GM23248 (cell line): ENCODE measurements at regions not wholly inside any gene's neighbourhood (a gene's known extent, or its start where the extent isn't known, plus 50 kb on each side); places are given as distances from the start of the nearest gene placed in this dataset.

Experiments used
- DNase-seq: peaks from one replicate; pipeline ENCODE4 v3.0.0-alpha.2; 2015
- H2AFZ ChIP-seq: fragments of 200-600 bp; sonication (generic); 2 replicates; pipeline ENCODE4 v1.6.1; 2016; ENCODE audit warnings: antibody characterized with exemption
- H3F3A ChIP-seq: fragments of 200-600 bp; sonication (generic); 2 replicates; pipeline ENCODE4 v1.6.1; 2016; ENCODE audit warnings: mild to moderate bottlenecking, antibody characterized with exemption, mixed run types; ENCODE audit not compliant: insufficient read depth
- H3K27ac ChIP-seq: fragments of 200-600 bp; sonication (generic); 2 replicates; pipeline ENCODE4 v1.5.1; 2016; ENCODE audit warnings: mild to moderate bottlenecking
- H3K27me3 ChIP-seq: fragments of 200-600 bp; sonication (generic); replicated peaks from 2 replicates; pipeline ENCODE4 v1.6.1; 2016; ENCODE audit warnings: mild to moderate bottlenecking; ENCODE audit not compliant: insufficient read depth
- H3K36me3 ChIP-seq: fragments of 200-600 bp; sonication (generic); 2 replicates; pipeline ENCODE4 v1.6.1; 2016; ENCODE audit warnings: low read depth, mild to moderate bottlenecking
- H3K4me1 ChIP-seq: fragments of 200-600 bp; sonication (generic); 2 replicates; pipeline ENCODE4 v1.6.1; 2016; ENCODE audit warnings: mild to moderate bottlenecking; ENCODE audit not compliant: insufficient read depth
- H3K4me2 ChIP-seq: fragments of 200-600 bp; sonication (generic); one replicate; pipeline ENCODE4 v1.6.1; 2016; ENCODE audit warnings: mild to moderate bottlenecking; ENCODE audit not compliant: unreplicated experiment
- H3K4me3 ChIP-seq: fragments of 200-600 bp; sonication (generic); 2 replicates; pipeline ENCODE4 v1.5.1; 2016; ENCODE audit warnings: mild to moderate bottlenecking
- H3K79me2 ChIP-seq: fragments of 200-600 bp; sonication (generic); 2 replicates; pipeline ENCODE4 v1.6.1; 2016; ENCODE audit warnings: mild to moderate bottlenecking; ENCODE audit not compliant: insufficient read depth
- H3K9ac ChIP-seq: fragments of 200-600 bp; sonication (generic); 2 replicates; pipeline ENCODE4 v1.6.1; 2016; ENCODE audit warnings: mild to moderate bottlenecking
- H3K9me2 ChIP-seq: fragments of 200-600 bp; sonication (generic); 2 replicates; pipeline ENCODE4 v1.6.1; 2016; ENCODE audit warnings: mixed run types, mild to moderate bottlenecking, moderate library complexity; ENCODE audit not compliant: insufficient read depth
- H3K9me3 ChIP-seq: fragments of 200-600 bp; sonication (generic); one replicate; pipeline ENCODE4 v1.6.1; 2017; ENCODE audit warnings: low read depth
- H4K20me1 ChIP-seq: fragments of 200-600 bp; sonication (generic); 2 replicates; pipeline ENCODE4 v1.6.0; 2016; ENCODE audit not compliant: insufficient read depth
- EZH2 ChIP-seq: fragments of 200-600 bp; sonication (generic); IDR thresholded peaks from 2 replicates; pipeline ENCODE4 v1.6.1; 2018; ENCODE audit warnings: antibody characterized with exemption, mild to moderate bottlenecking; ENCODE audit not compliant: insufficient read depth, poor library complexity, severe bottlenecking
- EZH2phosphoT487 ChIP-seq: fragments of 200-600 bp; sonication (generic); IDR thresholded peaks from 2 replicates; pipeline ENCODE4 v1.6.1; 2018; ENCODE audit warnings: antibody characterized with exemption, moderate library complexity, mild to moderate bottlenecking, low read depth; ENCODE audit not compliant: insufficient read depth
- WGBS, 2 experiments: methylation state at CpG; one replicate each; pipeline ENCODE4 v1.1.6; 2015 to 2017; ENCODE audit warnings: low lambda C conversion rate in 2 of 2, low coverage in 1 of 2; ENCODE audit errors: missing lambda C conversion rate in 2 of 2; 5-methylcytosine and 5-hydroxymethylcytosine counted together
- in situ Hi-C: fragments of 300-500 bp; cut with MboI; formaldehyde crosslinking; loops from 2 replicates; pipeline ENCODE4 v1.15.0; 2020

GRCh38 chr6:11337306-11337705 is 104.8 kb upstream of the NEDD9 start:
- H3K4me1 ChIP-seq = no peaks in the 10 kb centered on the region

GRCh38 chr6:11335826-11336225 is 103.4 kb upstream of the NEDD9 start:
- no peaks in the 10 kb centered on the region for H4K20me1 ChIP-seq
- H3K79me2 ChIP-seq = no peaks in the 10 kb centered on the region
- no peaks in the 10 kb centered on the region for H3K36me3 ChIP-seq
- H3K9ac ChIP-seq = no peak overlapping the region
- no peak overlapping the region for H3K4me3 ChIP-seq
- no peaks in the 10 kb centered on the region for H3K9me3 ChIP-seq
- H2AFZ ChIP-seq = no peak overlapping the region
- H3K9me2 ChIP-seq = no peaks in the 10 kb centered on the region
- no peak for DNase-seq
- H3K4me1 ChIP-seq = no peaks in the 10 kb centered on the region
- H3F3A ChIP-seq = no peaks in the 10 kb centered on the region
- H3K27ac ChIP-seq = no peak overlapping the region
- no peaks in the 10 kb centered on the region for H3K27me3 ChIP-seq
- no peak overlapping the region for H3K4me2 ChIP-seq
- in situ Hi-C loops = no loop called here
- 71 to 80% methylated on average over 5 of the region's 5 CpGs for WGBS, 2 experiments
- no peak for TF ChIP-seq EZH2phosphoT487
- no peak for TF ChIP-seq EZH2

More at GRCh38 chr6:11337306-11337705, 104.8 kb upstream of the NEDD9 start:
- in situ Hi-C loops = no loop called here
- no peak for DNase-seq
- H3K4me2 ChIP-seq = no peak overlapping the region
- no peaks in the 10 kb centered on the region for H3K27me3 ChIP-seq
- no peak for TF ChIP-seq EZH2phosphoT487
- no peak for TF ChIP-seq EZH2
- peaks cover 8% of the 10 kb centered on the region for H3F3A ChIP-seq
- WGBS, 2 experiments = 91 to 98% methylated on average over 5 of the region's 5 CpGs
- H3K27ac ChIP-seq = no peak overlapping the region
- no peak overlapping the region for H2AFZ ChIP-seq
- no peak overlapping the region for H3K9ac ChIP-seq
- no peaks in the 10 kb centered on the region for H3K9me2 ChIP-seq
- H3K79me2 ChIP-seq = no peaks in the 10 kb centered on the region
- no peaks in the 10 kb centered on the region for H4K20me1 ChIP-seq
- no peaks in the 10 kb centered on the region for H3K36me3 ChIP-seq
- no peak overlapping the region for H3K4me3 ChIP-seq
- no peaks in the 10 kb centered on the region for H3K9me3 ChIP-seq

- no peaks in the 10 kb centered on the region for H3K9me3 ChIP-seq
- H2AFZ ChIP-seq = no peak overlapping the region
- H3F3A ChIP-seq = peaks cover 13% of the 10 kb centered on the region
- no peak for DNase-seq
- peaks cover 11% of the 10 kb centered on the region for H3K4me1 ChIP-seq
- H3K79me2 ChIP-seq = no peaks in the 10 kb centered on the region
- H3K9me2 ChIP-seq = no peaks in the 10 kb centered on the region
- WGBS, 2 experiments = 88 to 93% methylated on average over 6 of the region's 6 CpGs
- no peak for TF ChIP-seq EZH2phosphoT487
- no peak for TF ChIP-seq EZH2
- no peak overlapping the region for H3K27ac ChIP-seq
- no peak overlapping the region for H3K4me2 ChIP-seq
- no peaks in the 10 kb centered on the region for H3K27me3 ChIP-seq
- H4K20me1 ChIP-seq = no peaks in the 10 kb centered on the region
- H3K9ac ChIP-seq = no peak overlapping the region
- no peaks in the 10 kb centered on the region for H3K36me3 ChIP-seq
- H3K4me3 ChIP-seq = no peak overlapping the region
- in situ Hi-C loops = no loop called here
Observed at GRCh38 chr6:11333132-11333849, 100.8 kb upstream of the NEDD9 start.

- Histone ChIP-seq H3K27me3 (no peaks in the 10 kb centered on the region), H3K9me3 (no peaks in the 10 kb centered on the region), H3K79me2 (no peaks in the 10 kb centered on the region), H2AFZ (no peak overlapping the region), H3K9ac (no peak overlapping the region), H3K4me2 (no peak overlapping the region), H4K20me1 (no peaks in the 10 kb centered on the region), H3K9me2 (no peaks in the 10 kb centered on the region), H3F3A (peaks cover 20% of the 10 kb centered on the region), H3K27ac (no peak overlapping the region), H3K4me1 (peaks cover 15% of the 10 kb centered on the region), H3K4me3 (no peak overlapping the region), H3K36me3 (no peaks in the 10 kb centered on the region)
- in situ Hi-C loops = no loop called here
- DNase-seq = no peak
- WGBS, 2 experiments = 91 to 96% methylated on average over 7 of the region's 7 CpGs
- TF ChIP-seq EZH2 = no peak
- no peak for TF ChIP-seq EZH2phosphoT487
Observed at GRCh38 chr6:11332463-11332862, 100.0 kb upstream of the NEDD9 start.

GRCh38 chr6:11331111-11331510 is 98.6 kb upstream of the NEDD9 start:
- in situ Hi-C loops = no loop called here
- H3K4me1 ChIP-seq = peaks cover 15% of the 10 kb centered on the region
- WGBS, 2 experiments = 96 to 97% methylated on average over 5 of the region's 5 CpGs
- no peak for DNase-seq
- H2AFZ ChIP-seq = no peak overlapping the region
- H3K9me2 ChIP-seq = no peaks in the 10 kb centered on the region
- H3F3A ChIP-seq = peaks cover 22% of the 10 kb centered on the region
- no peak overlapping the region for H3K9ac ChIP-seq
- H3K36me3 ChIP-seq = no peaks in the 10 kb centered on the region
- no peak for TF ChIP-seq EZH2
- TF ChIP-seq EZH2phosphoT487 = no peak
- no peak overlapping the region for H3K4me3 ChIP-seq
- no peaks in the 10 kb centered on the region for H3K79me2 ChIP-seq
- H3K9me3 ChIP-seq = no peaks in the 10 kb centered on the region
- H3K27me3 ChIP-seq = no peaks in the 10 kb centered on the region
- no peaks in the 10 kb centered on the region for H4K20me1 ChIP-seq
- H3K4me2 ChIP-seq = no peak overlapping the region
- no peak overlapping the region for H3K27ac ChIP-seq
